NCI-H446 (cell line): ENCODE measurements at regions not wholly inside any gene's neighbourhood (a gene's known extent, or its start where the extent isn't known, plus 50 kb on each side); places are given as distances from the start of the nearest gene placed in this dataset.
"Not testable (repeated sequence)": the region's sequence is repeated elsewhere in the genome, so short reads cannot be mapped to it uniquely, and the experiment has no call there.

Source experiments
- DNase-seq, 2 experiments: peaks; one replicate each; lab custom pipeline; 2025; lab: John Stamatoyannopoulos, UW

GRCh38 chr9:42377530-42378417 is 194.3 kb downstream of the SPATA31A6 start:
- not testable (repeated sequence) for DNase-seq

GRCh38 chr9:42378418-42378815 is 195.0 kb downstream of the SPATA31A6 start:
- no peak for DNase-seq

- not testable (repeated sequence) for DNase-seq
These were observed 196.1 kb downstream of the SPATA31A6 start for GRCh38 chr9:42379602-42380001.

- DNase-seq = not testable (repeated sequence)
These were observed 201.1 kb downstream of the SPATA31A6 start for GRCh38 chr9:42384585-42384984.

- DNase-seq = not testable (repeated sequence)
These were observed 202.2 kb downstream of the SPATA31A6 start for GRCh38 chr9:42385574-42386120.

GRCh38 chr9:42386477-42386876 is 203.0 kb downstream of the SPATA31A6 start:
- DNase-seq = no peak

GRCh38 chr9:42388146-42388690 is 204.8 kb downstream of the SPATA31A6 start:
- no peak for DNase-seq

- no peak for DNase-seq
These were observed 205.4 kb downstream of the SPATA31A6 start for GRCh38 chr9:42388846-42389245.

GRCh38 chr9:42392773-42393455 is 209.5 kb downstream of the SPATA31A6 start:
- DNase-seq = not testable (repeated sequence)

- DNase-seq = no peak
These were observed 212.9 kb downstream of the SPATA31A6 start for GRCh38 chr9:42396318-42396717.

GRCh38 chr9:42397336-42397735 is 213.9 kb downstream of the SPATA31A6 start:
- not testable (repeated sequence) for DNase-seq

- not testable (repeated sequence) for DNase-seq
These were observed 219.5 kb downstream of the SPATA31A6 start for GRCh38 chr9:42402919-42403318.

GRCh38 chr9:42409581-42409980 is 226.1 kb downstream of the SPATA31A6 start:
- not testable (repeated sequence) for DNase-seq

GRCh38 chr9:42412354-42412753 is 228.9 kb downstream of the SPATA31A6 start:
- not testable (repeated sequence) for DNase-seq

- DNase-seq = not testable (repeated sequence)
These were observed 231.4 kb downstream of the SPATA31A6 start for GRCh38 chr9:42414865-42415264.

GRCh38 chr9:42419652-42420051 is 236.2 kb downstream of the SPATA31A6 start:
- not testable (repeated sequence) for DNase-seq

- not testable (repeated sequence) for DNase-seq
These were observed 236.9 kb downstream of the SPATA31A6 start for GRCh38 chr9:42420324-42420723.

- DNase-seq = not testable (repeated sequence)
These were observed 238.2 kb downstream of the SPATA31A6 start for GRCh38 chr9:42421630-42422029.

GRCh38 chr9:42430674-42431615 is 247.5 kb downstream of the SPATA31A6 start:
- DNase-seq = not testable (repeated sequence)

GRCh38 chr9:42431616-42432010 is 248.2 kb downstream of the SPATA31A6 start:
- DNase-seq = not testable (repeated sequence)
